Ramos (cell line): ENCODE measurements at regions not wholly inside any gene's neighbourhood (a gene's known extent, or its start where the extent isn't known, plus 50 kb on each side); places are given as distances from the start of the nearest gene placed in this dataset.
"Not testable (repeated sequence)": the region's sequence is repeated elsewhere in the genome, so short reads cannot be mapped to it uniquely, and the experiment has no call there.

ENCODE experiments used
- in situ Hi-C: fragments of 300-500 bp; cut with MboI; formaldehyde crosslinking; loops from one replicate; pipeline ENCODE4 v1.14.3; 2022; ENCODE audit warnings: low sequenced_read_pairs; ENCODE audit not compliant: unreplicated experiment

GRCh38 chr13:23947893-23948292, 50.6 kb upstream of the C1QTNF9B start:
- in situ Hi-C loops, result no loop called here

DNA sequence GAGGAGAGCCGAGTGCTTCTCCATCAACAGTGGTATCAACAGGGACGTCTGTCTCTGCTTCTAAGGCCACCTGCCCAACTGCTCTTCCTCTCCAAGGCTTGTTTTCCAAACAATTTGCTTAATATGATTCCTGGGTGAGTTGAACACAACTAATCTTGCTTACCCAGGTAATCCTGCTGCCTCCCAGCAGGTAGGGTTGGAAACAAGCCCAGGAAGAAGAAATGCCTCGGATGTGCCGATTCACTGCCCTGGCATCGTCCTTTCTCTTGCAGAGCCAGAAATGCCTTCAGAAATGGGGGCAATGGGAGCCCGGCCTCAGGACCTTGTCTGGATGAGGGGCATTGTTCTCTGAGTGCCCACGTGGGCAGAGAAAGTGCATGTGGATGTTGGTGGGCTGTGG, 51.9 kb upstream of the C1QTNF9B start:
- in situ Hi-C loops, result no loop called here

GRCh38 chr13:23949736-23950135, 52.4 kb upstream of the C1QTNF9B start:
- in situ Hi-C loops, result no loop called here

- in situ Hi-C loops, result no loop called here
Observed at GRCh38 chr13:23950736-23951510, 53.6 kb upstream of the C1QTNF9B start.

DNA sequence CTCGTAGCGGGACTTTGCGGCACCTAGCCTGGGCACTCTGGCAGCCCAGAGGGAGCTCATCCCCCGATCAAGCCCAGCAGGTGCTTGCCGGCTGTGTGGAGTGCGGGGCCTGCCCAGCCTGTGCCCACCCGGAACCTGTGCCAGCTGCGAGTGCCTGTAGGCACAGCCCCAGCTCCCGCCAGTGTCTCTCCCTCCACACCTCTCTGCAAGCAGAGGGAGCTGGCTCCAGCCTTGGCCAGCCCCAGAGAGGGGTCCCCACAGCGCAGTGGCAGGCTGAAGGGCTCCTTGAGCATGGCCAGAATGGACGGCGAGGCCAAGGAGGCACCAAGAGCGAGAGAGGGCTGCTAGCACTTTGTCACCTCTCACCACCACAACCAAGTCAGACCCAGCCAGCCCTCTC, 55.5 kb upstream of the C1QTNF9B start:
- in situ Hi-C loops, result no loop called here

- in situ Hi-C loops, result no loop called here
Observed at GRCh38 chr13:23953860-23954512, 56.7 kb upstream of the C1QTNF9B start.

- in situ Hi-C loops, result no loop called here
Observed at GRCh38 chr13:23955064-23955463, 57.8 kb upstream of the C1QTNF9B start.

DNA sequence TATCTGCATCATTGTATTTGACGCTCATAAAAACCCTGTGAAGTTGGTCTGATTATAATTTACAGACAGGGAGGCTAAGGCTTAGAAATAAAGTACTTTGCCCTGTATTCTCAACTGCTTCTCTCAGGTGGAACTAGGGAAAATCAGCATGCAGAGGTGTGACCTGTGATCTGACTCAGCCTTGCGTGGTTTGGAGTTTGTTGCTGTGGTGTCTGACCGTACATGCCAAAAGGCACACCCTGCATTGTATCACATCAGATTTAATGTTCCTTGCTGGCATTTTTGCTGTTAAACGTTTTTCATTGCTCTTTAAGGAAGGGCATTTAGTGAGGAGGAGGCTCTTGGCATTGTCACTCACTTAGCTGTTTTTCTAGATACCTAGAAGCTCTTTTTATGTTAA, 58.8 kb upstream of the C1QTNF9B start:
- in situ Hi-C loops, result no loop called here

DNA sequence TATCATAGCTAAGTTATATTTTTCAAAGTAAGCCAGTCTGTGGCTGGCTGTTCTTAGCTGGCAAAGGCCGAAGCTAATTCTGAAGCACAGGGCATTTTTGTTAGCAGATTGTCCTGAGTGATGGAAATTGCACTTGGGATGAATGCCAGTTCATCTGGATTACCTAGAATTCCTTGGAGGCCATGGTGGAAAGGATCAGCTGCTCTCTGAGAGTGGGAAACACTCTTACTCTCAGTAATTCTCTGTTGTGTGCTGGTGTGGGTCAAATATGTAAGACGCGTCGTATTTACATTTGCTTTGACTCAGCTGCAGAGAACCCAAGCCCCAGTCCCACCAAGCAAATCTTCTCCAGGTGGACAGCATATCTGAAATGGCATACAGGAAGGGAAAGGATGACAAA, 60.7 kb upstream of the C1QTNF9B start:
- in situ Hi-C loops, result no loop called here

DNA sequence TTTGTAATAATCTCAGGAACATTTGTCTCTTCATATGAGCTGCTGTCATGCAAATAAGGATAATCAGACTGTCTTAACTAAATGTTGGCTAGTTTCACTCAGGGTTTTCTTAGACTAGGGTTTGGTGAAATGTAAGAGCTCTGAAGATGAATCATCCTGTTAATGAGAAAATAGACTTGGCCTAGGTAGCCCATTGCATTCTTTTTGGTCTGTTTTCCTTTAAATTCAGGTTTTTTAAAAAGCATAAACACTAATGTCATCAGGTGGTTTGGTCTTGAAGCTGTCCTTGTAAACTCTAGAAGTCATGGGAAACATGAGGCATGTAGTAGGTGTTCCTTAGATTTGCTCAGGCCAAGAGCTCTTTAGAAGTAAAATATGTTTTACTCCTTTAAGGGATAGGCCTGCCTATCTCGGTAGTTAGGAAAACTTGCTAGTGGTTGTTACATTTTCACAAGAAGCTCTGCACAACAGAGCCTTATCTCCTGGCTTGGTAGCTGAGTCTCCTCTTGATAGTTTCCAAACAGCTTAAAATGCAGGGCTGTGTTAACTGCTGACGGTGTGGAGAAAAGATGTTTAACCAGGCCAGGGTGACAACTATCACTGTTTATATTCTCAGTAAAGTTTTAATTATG, 62.0 kb upstream of the C1QTNF9B start:
- in situ Hi-C loops, result no loop called here

DNA sequence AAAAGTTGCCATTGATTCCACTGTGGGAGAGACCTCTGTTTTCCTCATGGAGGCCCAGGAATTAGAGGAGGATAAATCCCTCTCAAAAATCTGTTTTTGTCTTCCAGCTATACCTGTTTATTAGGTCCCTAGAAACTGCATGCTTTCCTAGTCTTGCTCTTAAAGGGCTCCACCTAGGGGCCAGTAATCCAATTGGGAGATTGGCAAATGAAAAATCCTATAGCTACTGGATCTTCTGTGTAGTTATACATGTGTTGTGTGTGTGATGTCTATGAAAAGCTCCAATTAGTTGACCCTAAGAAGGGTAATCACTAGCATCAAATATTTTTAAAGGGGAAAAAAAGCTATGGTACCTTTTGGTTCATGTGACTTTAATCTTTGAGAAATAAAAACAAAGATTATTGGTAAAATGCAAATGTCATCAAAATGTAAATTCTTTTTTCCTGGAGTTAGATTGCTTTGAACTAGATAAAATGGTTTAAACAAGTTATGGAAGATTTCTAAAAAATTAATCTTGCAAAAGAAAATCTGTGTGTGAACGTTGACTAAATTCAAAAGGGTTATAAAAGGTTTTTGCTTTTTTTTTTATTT, 63.4 kb upstream of the C1QTNF9B start:
- in situ Hi-C loops, result no loop called here

DNA sequence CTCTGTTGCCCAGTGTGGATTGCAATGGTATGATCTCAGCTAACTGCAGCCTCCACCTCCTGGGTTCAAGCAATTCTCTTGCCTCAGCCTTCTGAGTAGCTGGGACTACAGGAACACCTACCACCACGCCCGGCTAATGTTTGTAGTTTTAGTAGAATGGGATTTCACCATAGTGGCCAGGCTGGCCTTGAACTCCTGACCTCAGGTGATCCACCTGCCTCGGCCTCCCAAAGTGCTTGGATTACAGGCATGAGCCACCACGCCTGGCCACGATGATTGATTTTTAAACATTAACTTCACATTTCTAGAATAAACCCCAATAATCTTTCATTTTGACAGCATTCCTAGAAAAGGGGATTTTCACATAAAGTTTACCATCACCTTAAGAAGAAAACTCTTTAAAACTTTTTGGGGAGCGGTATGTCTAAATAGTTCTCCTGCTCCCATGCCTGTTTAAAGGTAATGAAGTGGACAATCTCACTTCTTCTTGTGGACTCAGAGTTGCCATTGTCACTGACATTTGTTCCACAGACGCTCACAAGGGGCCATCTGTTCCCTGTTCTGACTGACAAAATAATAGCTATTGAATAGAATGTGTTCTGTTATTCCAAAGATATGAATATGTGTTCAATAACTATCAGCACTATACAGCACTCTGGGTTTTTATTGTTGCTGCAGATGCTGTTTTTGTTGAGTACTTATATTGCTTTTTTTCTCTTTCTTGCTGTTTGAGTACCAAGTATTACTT, 66.1 kb upstream of the C1QTNF9B start:
- in situ Hi-C loops, result no loop called here

DNA sequence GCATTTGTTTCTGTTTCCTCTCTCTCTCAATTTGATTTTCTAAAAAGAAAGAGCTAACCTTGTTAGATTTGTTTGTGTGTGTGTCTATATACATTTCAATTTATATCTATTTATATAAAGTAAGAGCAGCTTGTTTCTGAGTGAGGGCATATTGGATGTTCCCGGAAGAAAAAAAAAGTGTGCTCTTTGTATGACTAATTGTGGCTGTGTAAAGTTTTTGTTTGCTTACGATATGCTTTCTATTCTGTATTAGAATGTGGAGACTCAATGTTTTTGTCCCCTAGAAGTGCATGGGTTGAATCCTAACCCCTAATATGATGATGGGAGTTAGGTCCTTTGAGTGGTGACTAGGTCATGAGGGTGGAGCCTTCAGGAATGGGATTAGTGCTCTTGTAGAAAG, 66.6 kb upstream of the C1QTNF9B start:
- in situ Hi-C loops, result no loop called here

GRCh38 chr13:23965346-23965745, 68.0 kb upstream of the C1QTNF9B start:
- in situ Hi-C loops, result no loop called here

DNA sequence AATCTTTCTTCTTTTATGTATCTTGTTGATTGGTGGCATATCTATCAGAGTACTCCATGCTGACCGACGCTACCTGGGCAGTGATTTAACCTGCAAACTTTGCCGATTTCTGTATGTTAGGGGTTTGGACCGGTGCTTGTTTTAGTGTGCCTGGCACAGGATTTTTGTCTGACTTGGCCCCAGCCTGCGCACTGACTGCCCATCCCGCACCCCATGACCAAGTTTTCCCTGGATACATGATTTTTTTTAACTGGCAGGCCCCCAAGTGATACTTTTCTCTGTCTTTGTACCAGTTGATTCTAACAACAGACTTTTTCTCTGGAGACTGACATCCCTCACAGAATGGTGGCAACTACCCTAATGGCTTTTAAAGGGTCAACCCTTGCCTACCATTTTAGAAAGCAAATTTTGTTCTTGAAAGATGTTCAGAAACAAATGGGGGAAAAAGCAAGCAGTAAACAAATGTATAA, 69.0 kb upstream of the C1QTNF9B start:
- in situ Hi-C loops, result no loop called here

DNA sequence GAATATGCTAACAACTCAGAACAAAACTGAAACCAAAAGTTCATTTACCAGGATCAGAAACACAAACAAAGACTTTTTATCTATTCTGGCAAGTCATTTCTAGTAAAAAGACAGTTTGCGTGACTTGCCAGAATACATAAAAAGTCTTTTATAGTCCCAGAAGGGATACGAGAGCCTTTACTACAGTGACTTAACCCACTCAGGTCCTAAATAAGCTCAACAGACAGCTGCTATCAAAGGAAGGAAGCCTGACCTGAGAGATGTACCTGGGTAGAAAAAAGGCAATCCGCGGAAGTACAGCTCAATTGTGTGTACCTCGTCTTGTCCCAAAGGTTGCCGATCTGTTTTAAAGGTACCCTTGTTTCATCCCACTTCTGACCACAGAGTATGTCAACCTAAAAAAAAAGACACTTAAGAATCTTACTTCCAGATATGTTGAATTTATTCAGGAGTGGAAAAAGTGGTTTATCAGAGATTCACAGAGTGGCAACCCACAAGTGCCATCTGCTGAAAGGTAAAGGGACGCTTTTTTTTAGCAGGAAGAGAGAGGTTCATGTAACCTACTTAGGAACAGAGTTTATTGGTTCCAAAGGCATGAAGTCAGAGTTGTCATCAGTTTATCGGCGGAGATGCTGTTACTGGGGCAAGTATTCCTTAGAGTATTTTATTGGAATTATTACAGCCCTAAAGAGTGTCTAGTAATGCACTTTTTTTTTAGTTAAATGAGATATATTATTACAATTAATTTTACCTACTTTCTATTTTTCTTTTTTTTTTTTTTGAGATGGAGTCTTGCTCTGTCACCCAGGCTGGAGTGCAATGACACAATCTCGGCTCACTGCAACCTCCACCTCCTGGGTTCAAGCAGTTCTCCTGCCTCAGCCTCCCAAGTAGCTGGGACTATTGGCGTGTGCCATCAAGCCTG, 69.7 kb upstream of the C1QTNF9B start:
- in situ Hi-C loops, result no loop called here

GRCh38 chr13:23967792-23968191, 70.5 kb upstream of the C1QTNF9B start:
- in situ Hi-C loops, result not testable (repeated sequence)

DNA sequence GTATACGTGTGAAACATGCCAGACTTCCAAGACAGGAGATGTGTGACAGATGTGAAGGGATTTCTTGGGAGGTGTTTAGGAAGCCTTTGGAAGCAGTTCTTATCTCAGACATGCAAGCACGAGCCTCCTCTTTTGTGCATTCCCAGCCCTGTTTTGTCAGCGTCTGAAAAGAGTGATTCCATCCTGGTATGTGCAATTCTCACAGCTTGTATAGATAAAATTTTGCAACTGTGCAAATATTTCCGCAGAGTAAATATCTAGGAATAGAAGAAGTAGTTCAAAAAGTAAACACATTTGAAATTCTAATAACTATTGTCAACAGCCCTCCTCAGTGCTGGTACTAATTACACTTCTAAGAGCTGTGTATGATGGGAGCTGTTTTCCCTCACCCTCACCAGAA, 72.3 kb upstream of the C1QTNF9B start:
- in situ Hi-C loops, result no loop called here
